IMR-90 (cell line): ENCODE measurements at regions not wholly inside any gene's neighbourhood (a gene's known extent, or its start where the extent isn't known, plus 50 kb on each side); places are given as distances from the start of the nearest gene placed in this dataset.

Source experiments
- ATAC-seq: fragments of 200-7000 bp; cut with Tn5 transposase; 2 replicates; pipeline ENCODE4 v1.9.1; 2020; ENCODE audit warnings: low read depth, mild to moderate bottlenecking, moderate library complexity
- BruUV-seq: library from RNA; stranded (reverse); fragments of 400-500 nt; replicated peaks from 2 replicates; lab custom pipeline; 2021; lab: Mats Ljungman, UMichigan
- CTCF ChIA-PET: fragments of 300-600 bp; formaldehyde crosslinking; extraction: SDS; loops from one replicate; lab custom pipeline; 2021; ENCODE audit warnings: antibody characterized with exemption; lab: Yijun Ruan, JAX
- POLR2A ChIA-PET: fragments of 300-600 bp; sonication (Branson Sonifier 250); formaldehyde crosslinking; loops from one replicate; lab custom pipeline; 2022; ENCODE audit warnings: antibody characterized with exemption; ENCODE audit not compliant: unreplicated experiment; lab: Charles Lee
- DNase-seq: peaks from one replicate; pipeline ENCODE4 v3.0.0; 2013
- H2AFZ ChIP-seq: replicated peaks from 2 replicates; pipeline ENCODE3; 2013; ENCODE audit warnings: low read length, mild to moderate bottlenecking; ENCODE audit not compliant: poor library complexity
- H2AK5ac ChIP-seq: 2 replicates; pipeline ENCODE4 v1.6.1; 2013; ENCODE audit warnings: low read depth, low read length, inconsistent platforms
- H2AK9ac ChIP-seq: replicated peaks from 2 replicates; pipeline ENCODE3; 2013; ENCODE audit warnings: mild to moderate bottlenecking, low read depth, low read length, moderate library complexity; ENCODE audit not compliant: poor library complexity
- H2BK120ac ChIP-seq: 2 replicates; pipeline ENCODE4 v1.6.1; 2013; ENCODE audit warnings: low read depth, low read length, inconsistent platforms
- H2BK15ac ChIP-seq: 3 replicates; pipeline ENCODE4 v1.6.1; 2013; ENCODE audit warnings: low read depth, low read length, inconsistent platforms
- H2BK20ac ChIP-seq: 2 replicates; pipeline ENCODE4 v1.6.1; 2013; ENCODE audit warnings: low read depth, mild to moderate bottlenecking, inconsistent platforms, low read length, moderate library complexity
- H2BK5ac ChIP-seq: 2 replicates; pipeline ENCODE4 v1.6.1; 2013; ENCODE audit warnings: mild to moderate bottlenecking, low read depth, low read length, inconsistent platforms; ENCODE audit not compliant: poor library complexity, severe bottlenecking
- H3K14ac ChIP-seq: replicated peaks from 2 replicates; pipeline ENCODE4 v1.6.1; 2013; ENCODE audit warnings: low read depth, low read length, inconsistent platforms
- H3K18ac ChIP-seq: 2 replicates; pipeline ENCODE4 v1.6.1; 2013; ENCODE audit warnings: low read depth, low read length, control low read depth
- H3K23ac ChIP-seq: 2 replicates; pipeline ENCODE4 v1.6.1; 2013; ENCODE audit warnings: low read depth, low read length, inconsistent platforms
- H3K27ac ChIP-seq: 2 replicates; pipeline ENCODE4 v1.5.1; 2013; ENCODE audit warnings: mild to moderate bottlenecking, control low read depth, low read length; ENCODE audit not compliant: insufficient read depth
- H3K27me3 ChIP-seq: 2 replicates; pipeline ENCODE4 v1.6.1; 2013; ENCODE audit warnings: low read length; ENCODE audit not compliant: control insufficient read depth, insufficient read depth
- H3K36me3 ChIP-seq: 2 replicates; pipeline ENCODE4 v1.6.1; 2013; ENCODE audit warnings: low read length, mixed read lengths; ENCODE audit not compliant: control insufficient read depth, insufficient read depth
- H3K4ac ChIP-seq: 2 replicates; pipeline ENCODE4 v1.6.1; 2013; ENCODE audit warnings: low read depth, low read length, inconsistent platforms
- H3K4me1 ChIP-seq: 2 replicates; pipeline ENCODE4 v1.6.1; 2013; ENCODE audit warnings: low read length, mixed read lengths; ENCODE audit not compliant: control insufficient read depth, insufficient read depth
- H3K4me2 ChIP-seq: 2 replicates; pipeline ENCODE4 v1.6.1; 2013; ENCODE audit warnings: low read depth, mild to moderate bottlenecking, control low read depth, low read length, moderate library complexity
- H3K4me3 ChIP-seq: 2 replicates; pipeline ENCODE4 v1.5.1; 2013; ENCODE audit warnings: low read depth, mild to moderate bottlenecking, control low read depth, low read length, moderate library complexity; ENCODE audit not compliant: insufficient read depth
- H3K56ac ChIP-seq: 2 replicates; pipeline ENCODE4 v1.6.1; 2013; ENCODE audit warnings: low read length, inconsistent platforms; ENCODE audit not compliant: insufficient read depth; ENCODE audit errors: extremely low read depth
- H3K79me1 ChIP-seq, 2 experiments: 2 replicates each; pipeline ENCODE4 v1.6.1; 2013; ENCODE audit warnings: low read length in 2 of 2, inconsistent platforms in 1 of 2, low read depth in 1 of 2
- H3K9ac ChIP-seq: 2 replicates; pipeline ENCODE4 v1.6.1; 2013; ENCODE audit warnings: low read depth, low read length, control low read depth
- H3K9me1 ChIP-seq: 2 replicates; pipeline ENCODE4 v1.6.1; 2013; ENCODE audit warnings: low read length, inconsistent platforms; ENCODE audit not compliant: insufficient read depth
- H3K9me3 ChIP-seq: 2 replicates; pipeline ENCODE4 v1.6.1; 2013; ENCODE audit warnings: low read length; ENCODE audit not compliant: control insufficient read depth, insufficient read depth
- H4K20me1 ChIP-seq: 2 replicates; pipeline ENCODE4 v1.6.1; 2013; ENCODE audit warnings: low read length, inconsistent platforms; ENCODE audit not compliant: insufficient read depth
- H4K5ac ChIP-seq: 2 replicates; pipeline ENCODE4 v1.6.1; 2013; ENCODE audit warnings: mild to moderate bottlenecking, low read depth, low read length, control low read depth
- H4K8ac ChIP-seq, 2 experiments: 2 replicates each; pipeline ENCODE4 v1.6.1; 2013; ENCODE audit warnings: low read depth in 2 of 2, low read length in 2 of 2, control low read depth in 1 of 2, inconsistent platforms in 1 of 2
- H4K91ac ChIP-seq: 2 replicates; pipeline ENCODE4 v1.6.1; 2013; ENCODE audit warnings: low read depth, low read length, inconsistent platforms; ENCODE audit not compliant: insufficient read depth
- FOS ChIP-seq: fragments of 150-350 bp; IDR thresholded peaks from 2 replicates; pipeline ENCODE4 v1.6.1; 2016; ENCODE audit warnings: low read depth, low read length
- MXI1 ChIP-seq: IDR thresholded peaks from 2 replicates; pipeline ENCODE4 v1.6.1; 2012; ENCODE audit warnings: low read depth, mild to moderate bottlenecking, low read length, moderate library complexity, borderline replicate concordance
- NFE2L2 ChIP-seq: fragments of 150-350 bp; IDR thresholded peaks from 2 replicates; pipeline ENCODE4 v1.6.1; 2016; ENCODE audit warnings: low read depth, mild to moderate bottlenecking, low read length
- RCOR1 ChIP-seq: IDR thresholded peaks from 2 replicates; pipeline ENCODE4 v1.6.1; 2012; ENCODE audit warnings: mild to moderate bottlenecking, low read length, improper control_type of control experiment; ENCODE audit not compliant: insufficient replicate concordance
- RFX5 ChIP-seq: IDR thresholded peaks from 2 replicates; pipeline ENCODE4 v1.8.0; 2012; ENCODE audit warnings: low read depth, mild to moderate bottlenecking, low read length, moderate library complexity
- SMC3 ChIP-seq: fragments of 150-350 bp; IDR thresholded peaks from 2 replicates; pipeline ENCODE4 v1.6.1; 2016; ENCODE audit warnings: low read depth, mild to moderate bottlenecking, antibody characterized with exemption, low read length, moderate library complexity
- WGBS, 2 experiments: methylation state at CpG; one replicate each; pipeline versions ENCODE4 v1.1.5 to v1.1.7; 2013; ENCODE audit warnings: missing lambda C conversion rate in 2 of 2; ENCODE audit not compliant: insufficient read length in 1 of 2; ENCODE audit errors: extremely low coverage in 2 of 2; 5-methylcytosine and 5-hydroxymethylcytosine counted together
- dilution Hi-C: fragments of 300-500 bp; cut with HindIII; formaldehyde crosslinking; loops from one replicate; pipeline ENCODE4 v1.14.3; 2018; ENCODE audit warnings: low sequenced_read_pairs; ENCODE audit not compliant: unreplicated experiment
- in situ Hi-C: fragments of 300-500 bp; cut with MboI; formaldehyde crosslinking; loops from 3 replicates; pipeline ENCODE4 v1.14.3; 2019; ENCODE audit warnings: low sequenced_read_pairs, inconsistent platforms, mixed read lengths
- intact Hi-C: fragments of 100-400 bp; cut with micrococcal nuclease; formaldehyde crosslinking; loops from 2 replicates; pipeline ENCODE4 v1.10.0; 2022

GRCh38 chr13:40098246-40098645 is 442.8 kb downstream of the COG6 start:
- ATAC-seq, result no peak
- H3K27me3 ChIP-seq, result no peaks in the 10 kb centered on the region
- no peak overlapping the region for H3K9ac ChIP-seq
- H3K4me1 ChIP-seq, result no peaks in the 10 kb centered on the region
- H3K36me3 ChIP-seq, result no peaks in the 10 kb centered on the region
- no peak overlapping the region for H3K23ac ChIP-seq
- H2BK15ac ChIP-seq, result no peak overlapping the region
- no peaks in the 10 kb centered on the region for H3K9me1 ChIP-seq
- H4K5ac ChIP-seq, result no peak overlapping the region
- dilution Hi-C loops (no loop called here), in situ Hi-C loops (no loop called here), intact Hi-C loops (no loop called here)
- no peak overlapping the region for H2BK20ac ChIP-seq
- H3K79me1 ChIP-seq, result no peaks in the 10 kb centered on the region
- no peaks in the 10 kb centered on the region for H4K20me1 ChIP-seq
- no peak overlapping the region for H3K4me3 ChIP-seq
- H3K4ac ChIP-seq, result no peak overlapping the region
- H3K14ac ChIP-seq, result no peak overlapping the region
- no peak overlapping the region for H2AK9ac ChIP-seq
- ChIA-PET CTCF (no interaction called here), POLR2A (no interaction called here)
- H2BK120ac ChIP-seq, result no peak overlapping the region
- 59% methylated on average over 4 of the region's 7 CpGs; no CpG with 5 or more reads in 1 of the 2 experiments for WGBS, 2 experiments
- H3K56ac ChIP-seq, result no peak overlapping the region
- no peak overlapping the region for H4K8ac ChIP-seq
- no peak overlapping the region for H2AK5ac ChIP-seq
- H2BK5ac ChIP-seq, result no peak overlapping the region
- H2AFZ ChIP-seq, result no peak overlapping the region
- no peak overlapping the region for H4K91ac ChIP-seq
- TF ChIP-seq RCOR1 (no peak), NFE2L2 (no peak), MXI1 (no peak), RFX5 (no peak), FOS (no peak), SMC3 (no peak)
- H3K9me3 ChIP-seq, result no peaks in the 10 kb centered on the region; the same call in 1 of the 2 replicates
- H3K18ac ChIP-seq, result no peak overlapping the region
- H3K27ac ChIP-seq, result no peak overlapping the region
- no TSS peak for BruUV-seq
- DNase-seq, result no peak
- no peak overlapping the region for H3K4me2 ChIP-seq
